ENCODE measurements at regions not wholly inside any gene's neighbourhood (a gene's known extent, or its start where the extent isn't known, plus 50 kb on each side); places are given as distances from the start of the nearest gene placed in this dataset.

DNA sequence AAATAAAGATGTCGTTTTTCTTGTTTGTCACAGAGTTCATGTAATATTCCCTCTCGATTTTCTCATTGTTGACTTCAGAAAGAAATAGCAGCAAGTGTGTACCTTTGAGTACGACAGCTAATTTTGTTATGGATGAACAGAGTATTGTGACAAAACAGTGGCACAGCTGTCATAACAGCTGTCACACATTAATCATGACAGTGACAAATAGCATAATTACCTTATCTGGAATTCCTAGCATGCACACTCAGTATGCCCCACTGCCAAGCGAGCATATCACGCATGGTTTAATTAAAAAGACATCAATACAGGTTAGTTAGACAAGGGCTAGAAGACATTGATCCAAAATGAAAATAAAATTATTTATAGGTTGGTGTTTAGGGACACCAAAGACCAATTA is 375.1 kb downstream of the SPATA31D1 start:
- no peak overlapping the region for H3K27ac ChIP-seq (ENCODE audit: extremely low read depth, low read depth, low read length)
- CTCF ChIA-PET: no interaction called here
- no peaks in the 10 kb centered on the region for H3K36me3 ChIP-seq (ENCODE audit: control insufficient read depth in 2 of 2, insufficient read depth in 1 of 2, low read length in 2 of 2)
- POLR2A ChIA-PET: no interaction called here
- H3K9me3 ChIP-seq (ENCODE audit: control insufficient read depth, insufficient read depth, low read depth, low read length): no peaks in the 10 kb centered on the region
- H3K4me1 ChIP-seq (ENCODE audit: control insufficient read depth, insufficient read depth, low read length): 0 out of 2 replicates have a peak, but pooled peaks cover 2% of the 10 kb centered on the region
- TF ChIP-seq ZSCAN30 (tag by site-specific recombination; IDR thresholded peaks at IDR 0.05) (no peak), ZNF391 (tag by site-specific recombination; IDR thresholded peaks at IDR 0.05; ENCODE audit: borderline replicate concordance, low read depth) (no peak), ZNF426 (tag by site-specific recombination; IDR thresholded peaks at IDR 0.05) (no peak), ZNF707 (tag by site-specific recombination; IDR thresholded peaks at IDR 0.05) (no peak), ZNF335 (tag by site-specific recombination; conservative IDR thresholded peaks at IDR 0.05) (no peak), GLIS1 (tag by site-specific recombination; IDR thresholded peaks at IDR 0.05) (no peak), ZNF140 (tag by site-specific recombination; IDR thresholded peaks at IDR 0.05) (no peak)
- TF ChIP-seq, protein P1, sequence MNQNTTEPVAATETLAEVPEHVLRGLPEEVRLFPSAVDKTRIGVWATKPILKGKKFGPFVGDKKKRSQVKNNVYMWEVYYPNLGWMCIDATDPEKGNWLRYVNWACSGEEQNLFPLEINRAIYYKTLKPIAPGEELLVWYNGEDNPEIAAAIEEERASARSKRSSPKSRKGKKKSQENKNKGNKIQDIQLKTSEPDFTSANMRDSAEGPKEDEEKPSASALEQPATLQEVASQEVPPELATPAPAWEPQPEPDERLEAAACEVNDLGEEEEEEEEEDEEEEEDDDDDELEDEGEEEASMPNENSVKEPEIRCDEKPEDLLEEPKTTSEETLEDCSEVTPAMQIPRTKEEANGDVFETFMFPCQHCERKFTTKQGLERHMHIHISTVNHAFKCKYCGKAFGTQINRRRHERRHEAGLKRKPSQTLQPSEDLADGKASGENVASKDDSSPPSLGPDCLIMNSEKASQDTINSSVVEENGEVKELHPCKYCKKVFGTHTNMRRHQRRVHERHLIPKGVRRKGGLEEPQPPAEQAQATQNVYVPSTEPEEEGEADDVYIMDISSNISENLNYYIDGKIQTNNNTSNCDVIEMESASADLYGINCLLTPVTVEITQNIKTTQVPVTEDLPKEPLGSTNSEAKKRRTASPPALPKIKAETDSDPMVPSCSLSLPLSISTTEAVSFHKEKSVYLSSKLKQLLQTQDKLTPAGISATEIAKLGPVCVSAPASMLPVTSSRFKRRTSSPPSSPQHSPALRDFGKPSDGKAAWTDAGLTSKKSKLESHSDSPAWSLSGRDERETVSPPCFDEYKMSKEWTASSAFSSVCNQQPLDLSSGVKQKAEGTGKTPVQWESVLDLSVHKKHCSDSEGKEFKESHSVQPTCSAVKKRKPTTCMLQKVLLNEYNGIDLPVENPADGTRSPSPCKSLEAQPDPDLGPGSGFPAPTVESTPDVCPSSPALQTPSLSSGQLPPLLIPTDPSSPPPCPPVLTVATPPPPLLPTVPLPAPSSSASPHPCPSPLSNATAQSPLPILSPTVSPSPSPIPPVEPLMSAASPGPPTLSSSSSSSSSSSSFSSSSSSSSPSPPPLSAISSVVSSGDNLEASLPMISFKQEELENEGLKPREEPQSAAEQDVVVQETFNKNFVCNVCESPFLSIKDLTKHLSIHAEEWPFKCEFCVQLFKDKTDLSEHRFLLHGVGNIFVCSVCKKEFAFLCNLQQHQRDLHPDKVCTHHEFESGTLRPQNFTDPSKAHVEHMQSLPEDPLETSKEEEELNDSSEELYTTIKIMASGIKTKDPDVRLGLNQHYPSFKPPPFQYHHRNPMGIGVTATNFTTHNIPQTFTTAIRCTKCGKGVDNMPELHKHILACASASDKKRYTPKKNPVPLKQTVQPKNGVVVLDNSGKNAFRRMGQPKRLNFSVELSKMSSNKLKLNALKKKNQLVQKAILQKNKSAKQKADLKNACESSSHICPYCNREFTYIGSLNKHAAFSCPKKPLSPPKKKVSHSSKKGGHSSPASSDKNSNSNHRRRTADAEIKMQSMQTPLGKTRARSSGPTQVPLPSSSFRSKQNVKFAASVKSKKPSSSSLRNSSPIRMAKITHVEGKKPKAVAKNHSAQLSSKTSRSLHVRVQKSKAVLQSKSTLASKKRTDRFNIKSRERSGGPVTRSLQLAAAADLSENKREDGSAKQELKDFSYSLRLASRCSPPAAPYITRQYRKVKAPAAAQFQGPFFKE (tag by site-specific recombination; IDR thresholded peaks at IDR 0.05; ENCODE audit: borderline replicate concordance): no peak
- H3K4me3 ChIP-seq (ENCODE audit: low read depth, low read length): no peak overlapping the region

- H3K4me1 ChIP-seq (ENCODE audit: control insufficient read depth, insufficient read depth, low read length): 0 out of 2 replicates have a peak, but pooled peaks cover 2% of the 10 kb centered on the region
- TF ChIP-seq ZNF792 (tag by site-specific recombination; IDR thresholded peaks at IDR 0.05) (no peak), ELK4 (IDR thresholded peaks at IDR 0.05; ENCODE audit: borderline replicate concordance, low read depth, low read length) (no peak), ZNF121 (tag by site-specific recombination; IDR thresholded peaks at IDR 0.05) (no peak)
- no peaks in the 10 kb centered on the region for H3K36me3 ChIP-seq (ENCODE audit: control insufficient read depth in 2 of 2, insufficient read depth in 1 of 2, low read length in 2 of 2)
- ChIA-PET CTCF (no interaction called here), POLR2A (no interaction called here)
- no peak overlapping the region for H3K4me3 ChIP-seq (ENCODE audit: low read depth, low read length)
- H3K9me3 ChIP-seq (ENCODE audit: control insufficient read depth, insufficient read depth, low read depth, low read length): no peaks in the 10 kb centered on the region
- H3K27ac ChIP-seq (ENCODE audit: extremely low read depth, low read depth, low read length): no peak overlapping the region
Observed at GRCh38 chr9:82367016-82367415, 378.4 kb downstream of the SPATA31D1 start.

DNA sequence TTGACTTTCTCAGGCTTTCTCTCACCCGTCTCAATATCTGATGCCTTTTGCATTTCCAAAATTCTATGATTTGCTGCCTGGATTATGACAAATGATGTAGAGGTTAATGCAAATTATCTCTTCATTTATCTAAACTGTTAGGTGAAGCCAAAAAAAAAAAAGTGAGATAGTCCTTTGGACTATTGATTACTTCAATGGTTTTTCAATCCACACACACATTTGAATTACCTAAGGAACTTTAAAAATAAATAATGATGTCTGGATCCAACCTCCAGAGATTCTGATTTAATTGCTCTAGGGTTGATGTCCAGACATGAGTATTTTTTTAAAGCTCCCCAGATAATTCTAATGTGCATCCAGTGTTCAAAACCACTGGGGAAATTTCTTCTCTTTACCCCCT is 379.4 kb downstream of the SPATA31D1 start:
- ChIA-PET CTCF (interaction anchor here (0.6 to 1.0 kb wide), 2 partner anchors 239 to 373 kb away, joined by 4 to 7 read pairs; no protein-coding TSS in a partner anchor), POLR2A (no interaction called here)
- Histone ChIP-seq H3K27ac (ENCODE audit: extremely low read depth, low read depth, low read length) (no peak overlapping the region), H3K4me3 (ENCODE audit: low read depth, low read length) (no peak overlapping the region), H3K4me1 (ENCODE audit: control insufficient read depth, insufficient read depth, low read length) (0 out of 2 replicates have a peak, but pooled peaks cover 2% of the 10 kb centered on the region), H3K36me3 (ENCODE audit: control insufficient read depth in 2 of 2, insufficient read depth in 1 of 2, low read length in 2 of 2) (no peaks in the 10 kb centered on the region), H3K9me3 (ENCODE audit: control insufficient read depth, insufficient read depth, low read depth, low read length) (no peaks in the 10 kb centered on the region)
- TF ChIP-seq ZIC2 (tag by site-specific recombination; IDR thresholded peaks at IDR 0.05) (no peak), ZNF239 (tag by site-specific recombination; IDR thresholded peaks at IDR 0.05) (no peak), ZNF112 (tag by site-specific recombination; IDR thresholded peaks at IDR 0.05) (no peak), HOXD13 (CRISPR knock-in tag; IDR thresholded peaks at IDR 0.05; ENCODE audit: borderline replicate concordance) (no peak), HOXC10 (CRISPR knock-in tag; IDR thresholded peaks at IDR 0.05) (no peak), ZNF658 (tag by site-specific recombination; IDR thresholded peaks at IDR 0.05) (no peak), ZSCAN5A (tag by site-specific recombination; IDR thresholded peaks at IDR 0.05) (no peak), ZNF558 (tag by site-specific recombination; IDR thresholded peaks at IDR 0.05) (no peak), ZSCAN30 (tag by site-specific recombination; IDR thresholded peaks at IDR 0.05) (no peak), ZNF354C (tag by site-specific recombination; IDR thresholded peaks at IDR 0.05; ENCODE audit: borderline replicate concordance, low read depth) (no peak), ZFP69B (tag by site-specific recombination; IDR thresholded peaks at IDR 0.05) (no peak), ZXDB (tag by site-specific recombination; IDR thresholded peaks at IDR 0.05) (no peak)
